SU-DHL-6 (cell line): ENCODE measurements at regions not wholly inside any gene's neighbourhood (a gene's known extent, or its start where the extent isn't known, plus 50 kb on each side); places are given as distances from the start of the nearest gene placed in this dataset.

Experiments
- H2AFZ ChIP-seq: fragments of 200-600 bp; sonication (generic); 2 replicates; pipeline ENCODE4 v1.6.1; 2014; ENCODE audit warnings: low read depth, mild to moderate bottlenecking, moderate library complexity, mixed read lengths, antibody characterized with exemption, low read length; ENCODE audit not compliant: severe bottlenecking
- H3F3A ChIP-seq: fragments of 200-600 bp; shearing (Covaris generic); 2 replicates; pipeline ENCODE4 v1.6.0; 2016; ENCODE audit warnings: antibody characterized with exemption, mild to moderate bottlenecking; ENCODE audit not compliant: insufficient read depth
- H3K27ac ChIP-seq: fragments of 200-600 bp; sonication (generic); 2 replicates; pipeline ENCODE4 v1.5.1; 2016; ENCODE audit warnings: low read depth, mild to moderate bottlenecking, low read length, moderate library complexity, mixed read lengths
- H3K27me3 ChIP-seq: fragments of 200-600 bp; sonication (generic), shearing (Covaris generic); 2 replicates; pipeline ENCODE4 v1.6.0; 2014; ENCODE audit warnings: mild to moderate bottlenecking, low read length
- H3K36me3 ChIP-seq: fragments of 200-600 bp; sonication (generic); 2 replicates; pipeline ENCODE4 v1.6.1; 2014; ENCODE audit warnings: mild to moderate bottlenecking, low read length, mixed read lengths
- H3K4me2 ChIP-seq: fragments of 300-600, 200-600 bp; shearing (Covaris generic), sonication (generic); 2 replicates; pipeline ENCODE4 v1.6.0; 2014; ENCODE audit warnings: low read length, low read depth, mild to moderate bottlenecking; ENCODE audit not compliant: poor library complexity, severe bottlenecking
- H3K4me3 ChIP-seq: fragments of 200-600 bp; sonication (generic); 2 replicates; pipeline ENCODE4 v1.5.1; 2014; ENCODE audit warnings: antibody characterized with exemption, low read length, mild to moderate bottlenecking, mixed read lengths; ENCODE audit not compliant: insufficient read depth, poor library complexity, severe bottlenecking
- H3K79me2 ChIP-seq: fragments of 200-600 bp; sonication (generic); 2 replicates; pipeline ENCODE4 v1.6.1; 2014; ENCODE audit warnings: mild to moderate bottlenecking, low read length, moderate library complexity; ENCODE audit not compliant: insufficient read depth
- H3K9ac ChIP-seq: fragments of 200-600 bp; sonication (generic); 2 replicates; pipeline ENCODE4 v1.7.0; 2014; ENCODE audit warnings: mild to moderate bottlenecking, low read length
- H3K9me2 ChIP-seq: fragments of 200-600 bp; sonication (generic); replicated peaks from 2 replicates; pipeline ENCODE4 v1.6.1; 2014; ENCODE audit warnings: low read length; ENCODE audit not compliant: insufficient read depth
- H3K9me3 ChIP-seq: fragments of 200-600 bp; sonication (generic); 2 replicates; pipeline ENCODE4 v1.6.1; 2014; ENCODE audit warnings: low read length, mixed read lengths; ENCODE audit not compliant: insufficient read depth
- H4K20me1 ChIP-seq: fragments of 200-600 bp; sonication (generic); 2 replicates; pipeline ENCODE4 v1.6.1; 2014; ENCODE audit warnings: low read depth, mild to moderate bottlenecking, antibody characterized with exemption, low read length, moderate library complexity, mixed read lengths
- CTCF ChIP-seq: fragments of 200-600 bp; sonication (generic); IDR thresholded peaks from one replicate; pipeline ENCODE4 v1.5.1; 2017; ENCODE audit warnings: antibody characterized with exemption, mild to moderate bottlenecking, low read length, moderate library complexity; ENCODE audit not compliant: insufficient read depth, poor library complexity, severe bottlenecking
- EZH2phosphoT487 ChIP-seq: fragments of 200-600 bp; sonication (generic), shearing (Covaris generic); conservative IDR thresholded peaks from 2 replicates; pipeline ENCODE4 v1.6.1; 2018; ENCODE audit warnings: mild to moderate bottlenecking, antibody characterized with exemption, low read length, moderate library complexity, mixed read lengths

- no peak overlapping the region for H3K4me2 ChIP-seq
- H4K20me1 ChIP-seq: no peaks in the 10 kb centered on the region
- no peaks in the 10 kb centered on the region for H3K9me3 ChIP-seq
- H3K9ac ChIP-seq: no peak overlapping the region
- H3F3A ChIP-seq: no peaks in the 10 kb centered on the region
- H3K36me3 ChIP-seq: no peaks in the 10 kb centered on the region
- TF ChIP-seq CTCF: no peak
- TF ChIP-seq EZH2phosphoT487: no peak
- no peak overlapping the region for H3K4me3 ChIP-seq
- no peaks in the 10 kb centered on the region for H3K79me2 ChIP-seq
- no peaks in the 10 kb centered on the region for H3K27me3 ChIP-seq
- H3K27ac ChIP-seq: no peak overlapping the region
- H2AFZ ChIP-seq: no peak overlapping the region
- no peaks in the 10 kb centered on the region for H3K9me2 ChIP-seq
Measured at GRCh38 chr2:147464737-147465357, 380.0 kb upstream of the ACVR2A start.

- H3K27ac ChIP-seq: no peak overlapping the region
- no peaks in the 10 kb centered on the region for H3K79me2 ChIP-seq
- H3F3A ChIP-seq: no peaks in the 10 kb centered on the region
- H3K9ac ChIP-seq: no peak overlapping the region
- no peak overlapping the region for H2AFZ ChIP-seq
- H3K27me3 ChIP-seq: no peaks in the 10 kb centered on the region
- TF ChIP-seq EZH2phosphoT487: no peak
- TF ChIP-seq CTCF: no peak
- no peak overlapping the region for H3K4me2 ChIP-seq
- H4K20me1 ChIP-seq: no peaks in the 10 kb centered on the region
- H3K4me3 ChIP-seq: no peak overlapping the region
- H3K36me3 ChIP-seq: no peaks in the 10 kb centered on the region
- H3K9me3 ChIP-seq: no peaks in the 10 kb centered on the region
- no peaks in the 10 kb centered on the region for H3K9me2 ChIP-seq
Measured at GRCh38 chr2:147463881-147464520, 380.8 kb upstream of the ACVR2A start.

- Histone ChIP-seq H3K36me3 (no peaks in the 10 kb centered on the region), H3K9me3 (no peaks in the 10 kb centered on the region), H3K4me2 (no peak overlapping the region), H3K4me3 (no peak overlapping the region), H3K9ac (no peak overlapping the region), H2AFZ (no peak overlapping the region), H3K79me2 (no peaks in the 10 kb centered on the region), H3K9me2 (no peaks in the 10 kb centered on the region; the same call in 1 of the 2 replicates), H4K20me1 (no peaks in the 10 kb centered on the region), H3F3A (no peaks in the 10 kb centered on the region), H3K27ac (no peak overlapping the region), H3K27me3 (no peaks in the 10 kb centered on the region)
- TF ChIP-seq CTCF (no peak), EZH2phosphoT487 (no peak)
Measured at GRCh38 chr2:147460155-147460554, 384.7 kb upstream of the ACVR2A start.
